Ishikawa (cell line): ENCODE measurements at regions not wholly inside any gene's neighbourhood (a gene's known extent, or its start where the extent isn't known, plus 50 kb on each side); places are given as distances from the start of the nearest gene placed in this dataset.

Experiments used
- CREB1 ChIP-seq: IDR thresholded peaks from 2 replicates; pipeline ENCODE4 v1.6.1; 2012; ENCODE audit warnings: low read depth
- EGR1 ChIP-seq: IDR thresholded peaks from 2 replicates; pipeline ENCODE4 v1.6.1; 2012
- EP300 ChIP-seq: IDR thresholded peaks from 2 replicates; pipeline ENCODE4 v1.6.1; 2012; ENCODE audit warnings: borderline replicate concordance
- FOXM1 ChIP-seq: IDR thresholded peaks from 2 replicates; pipeline ENCODE4 v1.6.1; 2012; ENCODE audit warnings: low read depth, borderline replicate concordance
- RAD21 ChIP-seq: IDR thresholded peaks from 2 replicates; pipeline ENCODE4 v1.6.1; 2012; ENCODE audit warnings: low read depth
- REST ChIP-seq: IDR thresholded peaks from 2 replicates; pipeline ENCODE4 v1.6.1; 2012; ENCODE audit warnings: low read depth, mild to moderate bottlenecking
- TAF1 ChIP-seq: IDR thresholded peaks from 2 replicates; pipeline ENCODE4 v1.6.1; 2012; ENCODE audit warnings: low read depth, mild to moderate bottlenecking
- TCF12 ChIP-seq: IDR thresholded peaks from 2 replicates; pipeline ENCODE4 v1.6.1; 2012; ENCODE audit warnings: low read depth
- TEAD4 ChIP-seq: IDR thresholded peaks from 2 replicates; pipeline ENCODE4 v1.6.1; 2012
- YY1 ChIP-seq: IDR thresholded peaks from 2 replicates; pipeline ENCODE4 v1.6.1; 2012; ENCODE audit warnings: low read depth
- ZBTB7A ChIP-seq: IDR thresholded peaks from 2 replicates; pipeline ENCODE4 v1.6.1; 2012; ENCODE audit warnings: low read depth
- TF ChIP-seq, protein P1 (sequence below): IDR thresholded peaks from 2 replicates; pipeline ENCODE4 v1.6.1; 2012
- TF ChIP-seq, protein P2 (sequence below): IDR thresholded peaks from 2 replicates; pipeline ENCODE4 v1.6.1; 2012

GRCh38 chr9:118187408-118187807, 483.2 kb downstream of the TLR4 start:
- no peak for TF ChIP-seq EP300
- TF ChIP-seq ZBTB7A: no peak
- TF ChIP-seq RAD21: no peak
- TF ChIP-seq TAF1: no peak
- TF ChIP-seq YY1: no peak
- TF ChIP-seq, protein P1, sequence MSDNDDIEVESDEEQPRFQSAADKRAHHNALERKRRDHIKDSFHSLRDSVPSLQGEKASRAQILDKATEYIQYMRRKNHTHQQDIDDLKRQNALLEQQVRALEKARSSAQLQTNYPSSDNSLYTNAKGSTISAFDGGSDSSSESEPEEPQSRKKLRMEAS: no peak
- no peak for TF ChIP-seq REST
- TF ChIP-seq TEAD4: no peak
- TF ChIP-seq, protein P2, sequence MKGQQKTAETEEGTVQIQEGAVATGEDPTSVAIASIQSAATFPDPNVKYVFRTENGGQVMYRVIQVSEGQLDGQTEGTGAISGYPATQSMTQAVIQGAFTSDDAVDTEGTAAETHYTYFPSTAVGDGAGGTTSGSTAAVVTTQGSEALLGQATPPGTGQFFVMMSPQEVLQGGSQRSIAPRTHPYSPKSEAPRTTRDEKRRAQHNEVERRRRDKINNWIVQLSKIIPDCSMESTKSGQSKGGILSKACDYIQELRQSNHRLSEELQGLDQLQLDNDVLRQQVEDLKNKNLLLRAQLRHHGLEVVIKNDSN: no peak
- TF ChIP-seq TCF12: no peak
- TF ChIP-seq EGR1: no peak
- no peak for TF ChIP-seq CREB1
- TF ChIP-seq FOXM1: no peak
